H1 (cell line): ENCODE measurements at regions not wholly inside any gene's neighbourhood (a gene's known extent, or its start where the extent isn't known, plus 50 kb on each side); places are given as distances from the start of the nearest gene placed in this dataset.

Experiments
- CTCF ChIA-PET: fragments of 300-600 bp; sonication (Branson Sonifier 250); formaldehyde crosslinking; loops from one replicate; lab custom pipeline; 2021; ENCODE audit not compliant: partially characterized antibody; lab: Charles Lee
- POLR2A ChIA-PET: fragments of 300-600 bp; sonication (Branson Sonifier 250); formaldehyde crosslinking; loops from one replicate; lab custom pipeline; 2021; ENCODE audit warnings: inconsistent platforms; ENCODE audit not compliant: partially characterized antibody; lab: Charles Lee
- DNase-seq, 2 experiments: peaks; one replicate each; pipeline versions ENCODE4 v3.0.0 to v3.0.0-alpha.2; 2010 to 2022; ENCODE audit warnings: low spot score in 2 of 2, low read depth in 1 of 2, mixed read lengths in 1 of 2
- FAIRE-seq: peaks from 2 replicates; lab custom pipeline; 2011; peaks lifted over from hg19 to GRCh38; lab: Jason Lieb, UNC
- H2AFZ ChIP-seq: 2 replicates; pipeline ENCODE4 v1.8.1; 2012; ENCODE audit warnings: low read length, inconsistent platforms
- H2AK5ac ChIP-seq: 2 replicates; pipeline ENCODE4 v1.6.1; 2013; ENCODE audit warnings: low read depth, low read length
- H2BK120ac ChIP-seq: replicated peaks from 2 replicates; pipeline ENCODE3; 2013; ENCODE audit warnings: low read depth, low read length, inconsistent platforms
- H2BK12ac ChIP-seq: 2 replicates; pipeline ENCODE4 v1.6.1; 2013; ENCODE audit warnings: low read depth, low read length
- H2BK15ac ChIP-seq: 2 replicates; pipeline ENCODE4 v1.6.1; 2013; ENCODE audit warnings: low read length
- H2BK20ac ChIP-seq: 2 replicates; pipeline ENCODE4 v1.6.1; 2013; ENCODE audit warnings: low read length
- H2BK5ac ChIP-seq: 2 replicates; pipeline ENCODE4 v1.6.1; 2013; ENCODE audit warnings: low read depth, low read length
- H3K14ac ChIP-seq: 2 replicates; pipeline ENCODE4 v1.6.1; 2013; ENCODE audit warnings: inconsistent platforms; ENCODE audit not compliant: insufficient read length
- H3K18ac ChIP-seq: 2 replicates; pipeline ENCODE4 v1.6.1; 2013; ENCODE audit warnings: low read length; ENCODE audit errors: extremely low read depth
- H3K23ac ChIP-seq: 2 replicates; pipeline ENCODE4 v1.6.1; 2013; ENCODE audit warnings: inconsistent platforms; ENCODE audit not compliant: insufficient read length
- H3K23me2 ChIP-seq: 2 replicates; pipeline ENCODE4 v1.6.1; 2013; ENCODE audit warnings: low read depth, low read length
- H3K27ac ChIP-seq: 2 replicates; pipeline ENCODE4 v1.6.1; 2011; ENCODE audit warnings: low read depth, low read length, inconsistent platforms
- H3K27me3 ChIP-seq, 4 experiments: replicated peaks in 1 of 4; 1 replicate in 1 of 4; 2 replicates in 3 of 4; pipeline versions ENCODE4 v1.6.1 to v1.8.1; 2011 to 2013; ENCODE audit warnings: low read length in 3 of 4, mild to moderate bottlenecking in 3 of 4, inconsistent platforms in 2 of 4, mixed read lengths in 2 of 4, moderate library complexity in 1 of 4; ENCODE audit not compliant: control insufficient read depth in 3 of 4, insufficient read depth in 3 of 4; ENCODE audit errors: extremely low read depth in 1 of 4
- H3K36me3 ChIP-seq, 4 experiments: 2 replicates each; pipeline versions ENCODE4 v1.6.1 to v1.8.1; 2011 to 2013; ENCODE audit warnings: mild to moderate bottlenecking in 4 of 4, low read length in 3 of 4, moderate library complexity in 2 of 4, control low read depth in 1 of 4, inconsistent platforms in 1 of 4; ENCODE audit not compliant: insufficient read depth in 4 of 4, control insufficient read depth in 2 of 4
- H3K4ac ChIP-seq: replicated peaks from 2 replicates; pipeline ENCODE3; 2013; ENCODE audit warnings: low read length, low read depth, mixed read lengths, inconsistent platforms; ENCODE audit not compliant: insufficient read length
- H3K4me1 ChIP-seq, 4 experiments: replicated peaks in 1 of 4; 1 replicate in 1 of 4; 2 replicates in 3 of 4; pipeline versions ENCODE4 v1.6.1 to v1.8.1; 2011 to 2013; ENCODE audit warnings: low read length in 3 of 4, inconsistent platforms in 2 of 4, mixed read lengths in 1 of 4; ENCODE audit not compliant: insufficient read depth in 4 of 4, control insufficient read depth in 3 of 4
- H3K4me2 ChIP-seq, 2 experiments: 2 replicates each; pipeline versions ENCODE4 v1.6.1 to v1.8.1; 2011 to 2013; ENCODE audit warnings: low read depth in 2 of 2, low read length in 2 of 2, control low read depth in 1 of 2, inconsistent platforms in 1 of 2, mild to moderate bottlenecking in 1 of 2; ENCODE audit not compliant: insufficient read depth in 1 of 2
- H3K4me3 ChIP-seq, 4 experiments: fragments of 200-600, 300-600 bp in 1 of 4; sonication (generic), shearing (Covaris generic), sonication (Bioruptor Twin) in 1 of 4; 2 replicates each; pipeline versions ENCODE4 v1.5.1 to v1.8.1; 2011 to 2016; ENCODE audit warnings: low read length in 4 of 4, low read depth in 3 of 4, control low read depth in 2 of 4, inconsistent platforms in 2 of 4, mild to moderate bottlenecking in 2 of 4, mixed read lengths in 1 of 4, moderate library complexity in 1 of 4; ENCODE audit not compliant: insufficient read depth in 2 of 4; ENCODE audit errors: extremely low read depth in 1 of 4
- H3K56ac ChIP-seq: replicated peaks from 2 replicates; pipeline ENCODE3; 2013; ENCODE audit warnings: low read depth, mild to moderate bottlenecking, mixed read lengths, low read length, inconsistent platforms; ENCODE audit not compliant: insufficient read length
- H3K79me1 ChIP-seq: 2 replicates; pipeline ENCODE4 v1.6.1; 2013; ENCODE audit warnings: low read depth, low read length, control low read depth
- H3K79me2 ChIP-seq, 2 experiments: 2 replicates each; pipeline versions ENCODE4 v1.6.1 to v1.8.1; 2012 to 2013; ENCODE audit warnings: low read length in 2 of 2, mild to moderate bottlenecking in 2 of 2, inconsistent platforms in 1 of 2; ENCODE audit not compliant: insufficient read depth in 2 of 2, control insufficient read depth in 1 of 2
- H3K9ac ChIP-seq, 4 experiments: replicated peaks in 1 of 4; 1 replicate in 1 of 4; 2 replicates in 3 of 4; pipeline versions ENCODE4 v1.6.1 to v1.8.1; 2011 to 2013; ENCODE audit warnings: low read depth in 3 of 4, low read length in 3 of 4, control low read depth in 2 of 4, mild to moderate bottlenecking in 2 of 4, moderate library complexity in 2 of 4, inconsistent platforms in 1 of 4; ENCODE audit errors: extremely low read depth in 1 of 4
- H3K9me3 ChIP-seq, 2 experiments: 2 replicates each; pipeline versions ENCODE4 v1.6.1 to v1.8.1; 2012 to 2013; ENCODE audit warnings: mild to moderate bottlenecking in 2 of 2, moderate library complexity in 2 of 2, control low read depth in 1 of 2, inconsistent platforms in 1 of 2, low read depth in 1 of 2, low read length in 1 of 2, mixed read lengths in 1 of 2; ENCODE audit not compliant: insufficient read depth in 2 of 2
- H4K20me1 ChIP-seq, 2 experiments: replicated peaks in 1 of 2; 2 replicates each; pipeline versions ENCODE3 to v1.8.1; 2011 to 2013; ENCODE audit warnings: inconsistent platforms in 2 of 2, low read length in 2 of 2, mild to moderate bottlenecking in 1 of 2; ENCODE audit not compliant: insufficient read depth in 2 of 2, control insufficient read depth in 1 of 2
- H4K5ac ChIP-seq: 2 replicates; pipeline ENCODE4 v1.6.1; 2013; ENCODE audit warnings: low read length, low read depth, mixed read lengths, inconsistent platforms; ENCODE audit not compliant: insufficient read length
- H4K8ac ChIP-seq: 2 replicates; pipeline ENCODE4 v1.8.0; 2013; ENCODE audit warnings: mild to moderate bottlenecking, moderate library complexity, low read length, inconsistent platforms; ENCODE audit not compliant: insufficient read depth; ENCODE audit errors: extremely low read depth
- H4K91ac ChIP-seq: replicated peaks from 2 replicates; pipeline ENCODE3; 2013; ENCODE audit warnings: low read length, mixed read lengths, inconsistent platforms; ENCODE audit not compliant: insufficient read length
- ATF3 ChIP-seq: IDR thresholded peaks from 2 replicates; pipeline ENCODE4 v1.6.1; 2011; ENCODE audit warnings: low read depth, mild to moderate bottlenecking, low read length; ENCODE audit not compliant: insufficient read depth
- BACH1 ChIP-seq: IDR thresholded peaks from 2 replicates; pipeline ENCODE4 v1.6.1; 2012; ENCODE audit warnings: low read length, improper control_type of control experiment
- EGR1 ChIP-seq: IDR thresholded peaks from 2 replicates; pipeline ENCODE4 v1.6.1; 2011; ENCODE audit warnings: low read depth, low read length, borderline replicate concordance
- EP300 ChIP-seq, 2 experiments: IDR thresholded peaks; 1 replicate in 1 of 2; 2 replicates in 1 of 2; pipeline ENCODE4 v1.6.1; 2011 to 2012; ENCODE audit warnings: low read depth in 2 of 2, low read length in 2 of 2, mild to moderate bottlenecking in 2 of 2, borderline replicate concordance in 1 of 2, inconsistent platforms in 1 of 2, moderate library complexity in 1 of 2
- FOSL1 ChIP-seq: IDR thresholded peaks from 2 replicates; pipeline ENCODE4 v1.6.1; 2011; ENCODE audit warnings: mild to moderate bottlenecking, low read depth, low read length, moderate library complexity; ENCODE audit not compliant: insufficient read depth
- GTF2F1 ChIP-seq: IDR thresholded peaks from 2 replicates; pipeline ENCODE4 v1.6.1; 2012; ENCODE audit warnings: low read depth, low read length, improper control_type of control experiment, borderline replicate concordance
- NANOG ChIP-seq: IDR thresholded peaks from 2 replicates; pipeline ENCODE4 v1.6.1; 2011; ENCODE audit warnings: low read length, low read depth, mild to moderate bottlenecking, inconsistent platforms; ENCODE audit not compliant: insufficient read depth, poor library complexity, severe bottlenecking
- PHF8 ChIP-seq: fragments of 200-600 bp; sonication (generic); conservative IDR thresholded peaks from 2 replicates; pipeline ENCODE4 v1.7.1; 2012; ENCODE audit warnings: low read depth, mild to moderate bottlenecking, inconsistent platforms, low read length, moderate library complexity
- POLR2A ChIP-seq, 2 experiments: IDR thresholded peaks; 1 replicate in 1 of 2; 2 replicates in 1 of 2; pipeline ENCODE4 v1.6.1; 2011; ENCODE audit warnings: low read depth in 2 of 2, low read length in 2 of 2, mild to moderate bottlenecking in 2 of 2; ENCODE audit errors: control extremely low read depth in 1 of 2
- POU5F1 ChIP-seq: IDR thresholded peaks from 2 replicates; pipeline ENCODE4 v1.6.1; 2011; ENCODE audit warnings: low read depth, mild to moderate bottlenecking, low read length, moderate library complexity
- SAP30 ChIP-seq: fragments of 300-600 bp; sonication (generic); IDR thresholded peaks from 2 replicates; pipeline ENCODE4 v1.7.1; 2012; ENCODE audit warnings: low read length, moderate library complexity, mild to moderate bottlenecking, inconsistent platforms; ENCODE audit not compliant: insufficient read depth, insufficient replicate concordance
- SP1 ChIP-seq: IDR thresholded peaks from 2 replicates; pipeline ENCODE4 v1.6.1; 2011; ENCODE audit warnings: low read depth, low read length
- TAF7 ChIP-seq: optimal IDR thresholded peaks from 2 replicates; pipeline ENCODE3; 2011; ENCODE audit warnings: low read depth, mild to moderate bottlenecking, inconsistent platforms, low read length, moderate library complexity, borderline replicate concordance
- TCF12 ChIP-seq: IDR thresholded peaks from 2 replicates; pipeline ENCODE4 v1.6.1; 2011; ENCODE audit warnings: low read depth, mild to moderate bottlenecking, low read length
- WGBS, 2 experiments: shearing (Covaris generic) in 1 of 2; methylation state at CpG; one replicate each; pipeline versions ENCODE4 v1.1.6 to v1.1.7; 2013 to 2015; ENCODE audit warnings: low lambda C conversion rate in 2 of 2, mixed read lengths in 2 of 2, inconsistent platforms in 1 of 2, low coverage in 1 of 2, missing lambda C conversion rate in 1 of 2; ENCODE audit not compliant: insufficient replicate concordance in 2 of 2, insufficient coverage in 1 of 2, insufficient read length in 1 of 2; ENCODE audit errors: extremely low coverage in 1 of 2, missing lambda C conversion rate in 1 of 2; 5-methylcytosine and 5-hydroxymethylcytosine counted together

GRCh38 chr10:44439958-44440244, 55.0 kb upstream of the CXCL12 start:
- Histone ChIP-seq H2BK20ac (no peak overlapping the region), H3K27me3 (no peaks in the 10 kb centered on the region), H3K4me1 (no peaks in the 10 kb centered on the region), H3K23ac (no peak overlapping the region), H3K23me2 (no peaks in the 10 kb centered on the region), H3K79me1 (no peaks in the 10 kb centered on the region), H2BK15ac (no peak overlapping the region), H3K4me3 (no peak overlapping the region), H3K79me2 (no peaks in the 10 kb centered on the region), H3K27ac (no peak overlapping the region), H4K20me1 (no peaks in the 10 kb centered on the region), H2BK120ac (no peak overlapping the region), H3K4ac (no peak overlapping the region), H3K14ac (no peak overlapping the region), H3K9ac (no peak overlapping the region), H2AK5ac (no peak overlapping the region), H4K91ac (no peak overlapping the region), H3K36me3 (no peaks in the 10 kb centered on the region), H3K9me3 (0 out of 4 replicates have a peak, but pooled peaks cover 2 to 4% of the 10 kb centered on the region in 2 experiments), H3K18ac (no peak overlapping the region), H4K8ac (no peak overlapping the region; the same call in 1 of the 2 replicates), H4K5ac (no peak overlapping the region), H2BK12ac (no peak overlapping the region), H3K56ac (no peak overlapping the region), H2BK5ac (no peak overlapping the region), H3K4me2 (no peak overlapping the region), H2AFZ (no peak overlapping the region)
- ChIA-PET CTCF (interaction anchor here (0.7 to 1.9 kb wide), 2 partner anchors 12 to 38 kb away, joined by 3 to 7 read pairs; no protein-coding TSS in a partner anchor), POLR2A (no interaction called here)
- FAIRE-seq = no peak
- DNase-seq = no peak
- 84% methylated on average over 5 of the region's 5 CpGs; no CpG with 5 or more reads in 1 of the 2 experiments for WGBS, 2 experiments
- TF ChIP-seq TCF12 = no peak
- no peak for TF ChIP-seq EGR1
- TF ChIP-seq NANOG = no peak
- no peak for TF ChIP-seq ATF3
- TF ChIP-seq BACH1 = no peak
- TF ChIP-seq SAP30 = no peak
- no peak for TF ChIP-seq TAF7
- TF ChIP-seq PHF8 = no peak
- no peak for TF ChIP-seq POLR2A (IDR thresholded peaks at IDR 0.05; ENCODE audit: control extremely low read depth in 1 of 2, low read depth in 2 of 2, low read length in 2 of 2)
- no peak for TF ChIP-seq POU5F1
- no peak for TF ChIP-seq FOSL1
- no peak for TF ChIP-seq GTF2F1
- no peak for TF ChIP-seq EP300 (IDR thresholded peaks at IDR 0.05; ENCODE audit: borderline replicate concordance in 1 of 2, low read depth in 2 of 2, low read length in 2 of 2)
- no peak for TF ChIP-seq SP1
